CD4-positive, alpha-beta T cell treated with Interleukin-4 for 1 hour (primary cell): ENCODE measurements at regions not wholly inside any gene's neighbourhood (a gene's known extent, or its start where the extent isn't known, plus 50 kb on each side); places are given as distances from the start of the nearest gene placed in this dataset.
"Not testable (repeated sequence)": the region's sequence is repeated elsewhere in the genome, so short reads cannot be mapped to it uniquely, and the experiment has no call there.

ENCODE experiments used
- DNase-seq, 2 donors: peaks; one replicate each; pipeline ENCODE4 v3.0.0-alpha.2; 2020 to 2022

DNA sequence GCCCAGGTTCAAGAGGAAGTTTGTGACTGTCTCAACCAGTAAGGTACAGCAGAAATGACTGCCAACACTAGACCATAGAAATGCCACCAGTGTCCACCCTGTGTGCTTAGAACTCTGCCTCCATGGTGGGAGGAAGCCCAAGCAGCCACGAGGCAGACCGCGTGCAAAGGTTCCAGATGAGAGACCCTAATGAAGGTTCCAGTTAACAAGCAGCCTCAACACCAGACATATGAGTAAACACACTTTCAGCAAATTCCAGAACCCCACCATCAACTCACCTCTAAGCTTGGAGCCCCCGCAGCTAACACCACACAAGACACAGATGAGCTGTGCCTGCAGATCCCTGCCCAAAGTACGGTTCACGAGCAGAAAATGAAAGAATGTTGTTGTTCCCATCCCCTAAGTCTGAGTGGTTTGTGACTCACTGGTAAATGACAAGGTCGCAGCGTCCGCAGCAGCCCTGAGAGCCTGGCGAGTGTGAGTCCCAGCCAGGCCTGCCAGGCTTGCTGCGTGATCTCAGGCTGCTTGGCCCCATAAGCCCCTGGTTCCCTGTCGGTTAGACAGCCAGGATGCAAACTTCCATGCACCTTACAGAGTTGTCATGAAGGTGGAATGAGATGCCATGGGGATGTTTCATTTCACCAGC lies 193.7 kb downstream of the C16orf95 start:
- DNase-seq: no peak

DNA sequence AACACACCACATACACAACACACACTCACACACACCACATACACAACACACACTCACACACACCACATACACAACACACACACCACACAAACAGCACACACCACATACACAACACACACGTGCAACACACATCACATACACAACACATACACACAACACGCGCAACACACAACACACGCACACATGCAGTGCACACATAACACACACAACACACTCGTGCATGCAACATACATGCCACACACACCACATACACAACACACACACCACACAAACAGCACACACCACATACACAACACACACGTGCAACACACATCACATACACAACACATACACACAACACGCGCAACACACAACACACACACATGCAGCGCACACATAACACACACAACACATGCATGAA lies 192.8 kb downstream of the C16orf95 start:
- DNase-seq: not testable (repeated sequence)

DNA sequence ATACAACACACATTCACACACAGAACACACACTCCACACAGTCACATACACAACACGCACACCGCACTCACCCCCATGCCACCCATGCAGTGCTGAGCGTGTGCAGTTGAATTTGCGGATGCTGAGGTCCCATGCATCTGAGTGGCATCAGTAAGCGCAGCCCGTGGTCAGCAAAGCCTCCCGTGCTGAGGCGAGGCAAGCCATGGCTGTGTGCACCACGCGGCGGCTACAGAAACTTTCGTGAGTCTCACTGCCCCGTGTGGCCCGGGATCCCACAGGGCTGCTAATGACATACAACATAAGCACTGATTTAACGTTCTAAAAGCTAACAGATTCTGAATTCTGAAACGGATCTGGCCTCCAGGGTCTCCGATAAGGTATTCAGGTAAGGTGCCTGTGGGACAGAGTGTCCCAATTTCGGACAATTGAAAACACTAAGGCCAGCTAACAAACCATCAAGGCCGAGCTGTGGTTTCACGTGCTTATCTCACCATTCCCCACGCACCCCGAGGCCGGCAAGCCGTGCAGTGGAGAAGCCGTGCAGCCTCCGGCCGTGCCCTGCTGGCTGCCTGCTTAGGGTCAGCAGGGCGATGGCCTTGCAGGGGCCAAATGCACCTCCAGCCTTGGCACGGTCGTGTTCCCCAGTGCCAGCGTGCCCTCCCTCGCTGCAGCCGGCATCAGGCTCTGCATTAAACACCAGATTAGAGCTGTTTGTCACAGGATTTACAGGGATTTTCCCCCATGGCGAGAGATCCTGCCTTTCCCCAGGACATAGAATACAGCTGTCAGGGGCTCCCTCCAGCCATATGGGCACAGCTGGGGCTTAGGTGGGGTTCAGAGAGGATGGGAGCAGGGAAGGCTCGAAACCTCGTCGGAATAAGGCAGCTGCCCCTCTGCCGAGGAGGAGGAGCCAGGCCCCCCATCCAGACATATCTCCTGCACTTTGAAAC lies 191.7 kb downstream of the C16orf95 start:
- no peak for DNase-seq

DNA sequence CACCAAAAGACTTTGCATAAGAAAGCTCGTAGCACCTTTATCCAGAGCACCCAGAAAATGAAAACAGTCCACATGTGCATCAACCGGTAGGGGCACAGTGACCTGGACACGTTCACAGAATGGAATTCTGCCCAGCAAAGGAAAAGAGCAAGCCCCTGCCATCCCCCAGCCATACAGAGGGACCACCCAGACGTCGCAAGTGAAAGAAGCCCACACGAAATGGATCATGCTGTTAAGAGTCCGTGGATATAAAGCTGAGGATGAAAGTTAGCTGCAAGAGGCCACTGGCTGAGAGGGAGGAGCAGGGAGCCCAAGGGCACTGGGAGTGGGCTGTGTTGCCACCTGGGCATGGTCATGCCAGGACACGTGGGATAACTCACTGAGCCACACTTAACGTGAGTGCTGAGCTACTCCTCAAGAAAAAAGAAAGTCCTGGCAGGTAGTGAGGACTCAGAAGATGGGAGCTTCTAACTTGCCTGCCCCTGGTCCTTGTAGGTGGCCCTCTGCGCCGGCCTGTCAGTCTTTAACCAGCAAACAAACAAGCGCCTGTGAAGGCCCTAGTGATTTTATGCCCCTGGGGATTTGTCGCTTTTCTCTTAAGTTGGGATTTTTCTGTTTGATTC lies 190.7 kb downstream of the C16orf95 start:
- DNase-seq: no peak

DNA sequence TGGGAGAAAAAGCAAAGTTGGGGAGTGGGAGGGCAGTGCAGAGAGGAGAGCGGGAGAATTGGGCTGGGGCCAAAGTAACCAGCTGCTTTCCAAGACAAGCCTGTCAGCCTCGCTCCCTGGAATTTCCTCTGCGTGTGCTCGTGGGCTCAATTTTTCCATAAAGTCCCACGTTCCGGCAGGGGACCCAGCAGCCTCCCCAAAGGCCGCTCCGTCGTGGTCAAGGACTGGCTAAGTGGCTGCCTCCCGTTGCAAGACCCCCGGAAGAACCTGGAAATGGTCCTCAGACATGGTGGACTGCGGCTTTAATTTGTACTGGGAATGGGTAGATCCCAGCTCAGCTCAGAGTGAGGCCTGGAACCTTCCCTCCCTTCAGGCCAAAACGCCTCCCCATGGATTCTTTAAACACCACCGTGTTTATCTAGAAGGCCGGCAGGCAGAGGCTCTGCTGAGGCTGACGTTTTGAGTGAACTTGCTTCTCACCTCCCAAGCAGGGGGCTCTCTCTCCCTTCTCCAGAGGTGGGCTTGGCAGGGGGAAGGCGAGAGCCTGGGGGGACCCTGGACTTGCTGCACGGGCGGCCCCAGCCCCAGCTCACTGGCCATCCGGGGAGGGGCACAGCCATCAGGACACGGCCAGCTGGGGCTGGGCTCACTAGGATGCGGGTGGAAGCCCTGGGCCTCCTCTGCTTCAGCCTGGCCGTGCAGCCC lies 190.0 kb downstream of the C16orf95 start:
- no peak for DNase-seq

DNA sequence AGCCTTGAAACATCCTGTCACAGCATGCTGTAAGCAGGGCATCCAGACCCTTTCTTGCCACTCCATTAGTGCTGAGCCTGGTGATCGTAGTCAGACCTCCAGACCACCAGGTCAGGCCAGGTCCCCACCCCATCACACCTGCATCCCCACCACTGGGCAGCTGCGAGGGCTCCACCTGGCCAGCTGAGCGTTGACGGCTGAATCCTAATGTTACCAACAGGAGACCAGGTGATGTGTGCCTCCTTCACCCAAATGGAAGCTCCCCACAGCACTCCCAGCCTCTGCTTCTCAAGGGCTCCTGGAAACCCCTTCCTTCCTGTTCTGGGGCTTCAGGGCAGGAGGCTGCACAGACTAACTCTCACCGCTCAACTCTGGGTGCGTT lies 189.4 kb downstream of the C16orf95 start:
- no peak for DNase-seq

DNA sequence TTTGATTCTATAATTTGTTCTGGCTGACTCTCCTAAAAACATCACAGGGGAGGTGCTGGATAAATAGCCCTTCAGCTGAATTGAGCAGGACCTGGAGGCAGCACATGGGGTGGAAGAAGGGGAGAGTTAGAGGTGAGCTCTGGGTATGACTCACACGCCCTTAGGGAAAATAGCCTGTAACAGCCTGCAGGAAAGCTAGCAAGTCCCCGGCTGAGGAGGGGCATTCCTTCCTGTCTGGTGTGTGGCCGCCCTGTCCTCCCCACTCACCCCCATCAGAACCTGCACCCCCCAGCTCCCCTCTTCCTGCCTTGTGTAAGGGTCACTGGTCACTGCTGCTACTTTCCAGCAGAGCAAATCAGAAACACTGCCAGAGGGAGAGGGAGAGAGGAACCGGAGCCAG lies 187.4 kb downstream of the C16orf95 start:
- DNase-seq: no peak

DNA sequence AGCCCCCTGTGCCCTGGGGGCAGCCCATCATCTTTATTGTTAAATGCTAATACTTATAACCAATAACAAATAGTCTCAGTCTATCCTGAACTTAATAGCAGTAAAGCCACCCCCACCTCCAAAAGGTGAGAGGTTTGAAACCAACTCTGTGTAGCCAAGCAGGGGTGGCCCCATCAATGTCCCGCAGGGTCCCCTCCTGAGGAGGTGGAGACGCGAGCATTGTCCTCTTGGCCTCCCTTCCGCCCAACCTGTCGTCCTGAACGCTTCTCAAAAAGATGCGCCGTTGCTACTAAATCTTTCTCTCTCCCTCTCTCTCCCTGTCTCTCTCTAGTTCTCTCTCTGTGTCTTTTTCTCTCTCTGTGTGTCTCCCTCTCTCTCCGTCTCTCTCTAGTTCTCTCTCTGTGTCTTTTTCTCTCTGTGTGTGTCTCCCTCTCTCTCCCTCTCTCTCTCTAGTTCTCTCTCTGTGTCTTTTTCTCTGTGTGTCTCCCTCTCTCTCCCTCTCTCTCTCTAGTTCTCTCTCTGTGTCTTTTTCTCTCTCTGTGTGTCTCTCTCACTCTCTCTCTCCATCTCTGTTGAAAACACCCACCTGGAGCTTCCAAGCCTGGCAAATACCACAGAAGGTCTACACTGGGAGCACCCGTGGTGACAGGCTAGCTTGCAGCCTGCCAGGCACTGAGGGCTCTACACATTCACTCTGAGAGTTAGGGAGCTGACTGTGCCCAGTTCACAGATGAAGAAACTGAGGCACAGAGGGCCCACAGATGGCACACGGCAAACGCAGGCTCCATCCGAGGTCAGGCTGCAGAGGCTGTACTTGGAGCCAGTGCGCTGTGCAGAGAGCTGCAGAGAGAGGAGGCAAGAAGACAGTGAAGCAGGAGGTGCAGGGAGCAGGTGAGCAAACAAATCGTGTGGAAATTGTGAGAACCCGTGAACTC lies 185.9 kb downstream of the C16orf95 start:
- DNase-seq: no peak

DNA sequence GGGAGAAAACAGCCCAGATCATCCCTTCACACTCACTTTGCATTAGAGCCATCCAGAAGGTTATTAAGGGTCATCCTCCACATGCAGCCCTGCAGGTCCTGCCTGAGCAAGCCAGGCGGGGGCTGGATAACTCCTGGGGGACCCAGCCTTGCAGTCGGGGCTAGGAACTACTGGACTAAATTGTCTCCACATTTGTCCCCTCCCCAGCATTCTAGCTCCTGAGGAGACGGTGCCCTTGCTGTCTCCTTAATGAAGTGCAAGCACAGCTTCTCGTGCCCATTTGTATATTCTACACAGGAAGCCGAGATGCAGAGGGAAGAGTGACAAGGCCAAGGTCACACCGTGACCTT lies 185.2 kb downstream of the C16orf95 start:
- no peak for DNase-seq

DNA sequence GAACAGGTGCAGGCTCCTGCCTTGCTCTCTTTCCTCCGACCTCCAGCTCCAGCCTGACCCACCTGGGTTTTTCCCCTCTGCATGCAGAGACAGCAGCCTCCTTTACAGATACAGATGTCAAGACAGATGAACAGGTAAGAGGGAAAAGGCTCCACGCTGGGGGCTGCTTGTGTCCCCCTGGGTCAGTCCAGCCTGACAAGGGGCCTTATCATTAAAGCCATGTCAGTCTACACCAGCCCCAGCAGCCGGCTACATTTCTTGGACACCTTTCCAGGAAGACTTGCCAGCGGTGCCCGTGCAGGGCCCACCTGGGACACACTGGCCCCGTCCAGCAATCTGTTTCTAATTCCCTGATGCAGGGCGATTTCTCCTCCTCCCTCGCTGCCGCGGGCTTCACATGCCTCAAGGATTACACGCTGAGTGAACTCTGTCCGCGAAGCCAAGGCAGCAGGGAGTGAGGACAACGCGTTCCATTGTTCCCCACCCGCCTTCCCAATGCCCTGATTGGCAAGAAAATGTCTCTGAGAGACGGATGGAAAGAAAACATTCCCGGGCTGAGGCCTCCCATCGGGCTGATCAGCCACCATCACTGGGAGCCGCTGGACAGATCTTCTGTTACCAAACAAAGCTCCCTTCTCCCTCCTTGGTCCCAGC lies 184.7 kb downstream of the C16orf95 start:
- no peak for DNase-seq

DNA sequence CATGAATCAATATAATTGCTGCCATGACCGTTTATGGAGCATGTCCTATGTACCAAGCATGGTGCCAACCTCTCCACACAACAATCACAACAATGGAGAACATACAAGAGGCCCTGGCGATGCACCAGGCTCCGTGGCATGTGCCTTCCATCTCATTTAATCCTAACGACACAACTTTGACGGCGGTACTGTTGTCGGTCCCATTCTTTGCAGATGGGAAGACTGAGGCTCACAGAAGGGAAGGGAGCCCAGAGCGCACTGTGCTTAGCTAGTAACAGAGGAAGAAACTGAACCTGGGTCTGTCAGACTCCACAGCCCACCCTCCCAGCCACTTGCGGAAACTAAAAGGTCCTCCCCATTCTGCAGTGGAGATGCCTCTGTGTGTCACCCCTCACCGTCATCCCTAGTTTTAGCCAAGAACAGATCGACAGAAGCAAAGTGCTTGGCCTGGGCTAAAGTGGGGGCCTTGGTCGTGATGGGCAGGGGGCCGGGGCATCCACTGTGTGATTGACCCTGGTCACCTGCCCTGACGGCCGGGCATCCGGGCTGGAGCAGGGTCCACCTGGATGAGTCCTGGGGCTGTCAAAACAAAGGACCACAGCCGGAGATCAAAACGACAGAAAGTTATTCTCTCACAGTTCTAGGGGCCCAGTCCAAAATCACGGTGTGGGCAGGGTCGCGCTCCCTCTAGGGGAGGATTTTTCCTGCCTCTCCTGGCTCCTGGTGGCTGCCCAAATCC lies 183.9 kb downstream of the C16orf95 start:
- DNase-seq: no peak

DNA sequence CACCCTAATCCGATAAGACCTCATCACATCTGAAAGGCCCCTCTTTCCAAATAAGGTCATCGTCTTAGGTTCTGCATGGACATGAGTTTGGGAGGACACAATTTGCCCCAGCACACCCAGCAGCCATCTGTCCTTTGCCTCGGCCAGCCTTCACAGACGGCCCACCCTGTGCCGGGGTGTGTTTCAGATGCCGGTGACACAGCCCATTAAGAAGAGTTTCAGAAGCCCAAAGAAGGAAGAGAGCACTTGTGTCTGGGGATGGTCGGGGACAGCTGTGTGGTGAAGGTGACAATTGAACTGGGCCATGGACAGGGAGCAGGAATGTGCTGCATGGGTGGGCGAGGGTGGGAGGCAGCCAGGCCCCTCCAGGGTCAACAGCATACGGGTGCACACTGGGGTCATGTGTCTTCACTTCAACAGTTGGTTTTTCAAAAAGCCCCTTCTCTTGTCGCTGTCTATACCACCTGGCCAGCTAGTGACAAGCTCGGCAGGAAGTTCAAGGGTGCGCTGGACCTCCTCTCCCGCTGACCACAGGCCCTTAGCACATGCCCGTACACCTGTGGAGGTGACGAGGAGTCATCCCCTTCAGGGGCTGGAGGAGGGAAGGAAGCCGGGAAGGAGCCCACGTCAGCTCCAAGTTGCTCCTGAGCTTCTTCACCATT lies 183.1 kb downstream of the C16orf95 start:
- DNase-seq: no peak

DNA sequence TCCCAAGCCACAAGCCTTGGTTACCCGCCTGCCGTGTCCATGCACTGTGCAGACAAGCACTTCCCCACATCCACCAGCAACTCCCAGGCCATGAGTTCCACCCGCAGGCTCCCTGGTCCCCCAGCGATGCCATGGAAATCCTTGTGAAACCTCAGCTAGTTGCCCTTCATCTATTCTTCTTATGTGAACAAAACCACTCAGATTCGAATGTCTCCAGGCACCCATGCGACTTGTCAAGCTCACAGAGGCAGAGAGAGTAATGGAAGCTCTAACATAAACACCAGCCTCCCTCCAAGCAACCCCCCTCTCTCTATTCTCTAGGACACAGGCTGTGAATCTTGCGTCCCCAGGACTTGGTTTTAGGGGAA lies 182.6 kb downstream of the C16orf95 start:
- no peak for DNase-seq

DNA sequence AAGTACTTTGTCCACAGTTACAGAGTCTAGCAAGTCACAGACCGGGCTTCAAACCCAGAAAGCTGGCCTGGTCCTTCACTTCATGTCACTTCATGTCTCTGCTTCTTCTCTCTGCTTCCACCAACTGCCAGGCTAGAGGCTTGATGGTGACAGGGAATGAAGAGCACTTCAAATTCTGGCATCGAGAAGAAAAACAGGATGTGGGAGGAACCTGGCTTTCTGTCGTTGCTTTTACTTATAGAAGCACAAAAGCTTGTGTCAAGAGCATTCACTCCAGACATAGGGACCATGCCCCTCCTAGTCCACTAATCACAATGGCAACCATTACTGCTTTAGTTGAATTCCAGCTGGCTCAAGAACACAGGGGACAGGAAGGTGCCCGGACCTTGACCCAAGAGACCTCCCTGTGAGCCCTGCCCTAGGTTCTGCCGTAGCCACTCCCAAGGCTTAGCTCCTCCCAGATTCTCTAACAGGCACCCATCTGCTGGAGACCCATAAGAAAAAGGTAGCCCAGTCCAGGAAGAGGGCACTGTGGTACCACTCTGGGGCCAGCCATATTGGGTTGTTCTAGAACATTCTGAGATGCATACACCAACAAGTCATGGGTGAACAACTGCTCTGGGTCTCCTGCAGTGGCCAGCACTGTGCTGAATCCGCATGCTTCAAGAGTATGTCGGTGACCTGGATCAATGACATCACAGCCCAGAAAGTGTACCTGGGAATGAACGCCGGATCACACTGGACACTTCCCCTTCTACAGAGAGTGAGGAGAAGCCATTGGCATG lies 181.8 kb downstream of the C16orf95 start:
- no peak for DNase-seq

DNA sequence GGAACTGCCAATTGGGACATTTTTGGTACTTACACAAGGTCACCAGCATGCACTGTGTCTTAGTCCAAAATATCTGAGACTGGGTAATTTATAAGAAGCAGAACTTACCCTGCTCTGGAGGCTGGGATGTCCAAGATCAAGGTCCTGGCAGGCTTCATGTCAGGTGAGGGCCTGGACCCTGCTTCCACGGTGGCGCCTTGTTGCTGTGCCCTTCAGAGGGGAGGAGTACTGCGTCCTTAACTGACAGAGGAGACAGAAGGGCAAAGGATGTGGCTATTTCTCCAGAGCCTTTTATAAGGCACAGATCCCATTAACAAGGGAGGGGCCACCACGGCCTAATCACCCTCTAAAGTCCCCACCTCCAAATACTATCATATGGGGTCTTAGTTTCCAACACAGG lies 178.9 kb downstream of the C16orf95 start:
- DNase-seq: no peak

DNA sequence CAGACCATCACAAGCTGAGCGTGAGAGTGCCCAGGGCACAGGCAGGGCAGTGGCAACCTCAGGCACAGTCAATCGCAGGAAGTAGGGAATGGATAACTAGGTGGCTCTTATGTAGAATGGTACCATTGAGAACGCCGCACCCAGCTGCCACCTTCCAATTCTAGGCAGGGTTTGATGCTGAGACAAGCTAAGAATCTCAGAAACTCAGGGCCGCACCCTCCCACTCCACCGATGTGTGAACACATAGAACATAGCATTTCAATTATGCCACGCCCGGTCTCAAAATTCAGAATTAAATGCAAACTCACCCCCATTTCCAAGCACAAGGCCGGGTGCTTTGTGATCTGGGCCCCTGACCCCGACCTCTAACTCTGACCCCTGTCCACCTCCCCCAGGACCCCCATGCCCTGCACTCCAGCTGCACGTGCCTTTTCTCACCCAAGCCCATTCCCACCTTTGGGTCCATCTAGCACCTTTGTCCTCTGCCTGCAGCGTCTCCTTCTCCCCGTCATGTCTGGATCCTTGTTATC lies 178.4 kb downstream of the C16orf95 start:
- no peak for DNase-seq

DNA sequence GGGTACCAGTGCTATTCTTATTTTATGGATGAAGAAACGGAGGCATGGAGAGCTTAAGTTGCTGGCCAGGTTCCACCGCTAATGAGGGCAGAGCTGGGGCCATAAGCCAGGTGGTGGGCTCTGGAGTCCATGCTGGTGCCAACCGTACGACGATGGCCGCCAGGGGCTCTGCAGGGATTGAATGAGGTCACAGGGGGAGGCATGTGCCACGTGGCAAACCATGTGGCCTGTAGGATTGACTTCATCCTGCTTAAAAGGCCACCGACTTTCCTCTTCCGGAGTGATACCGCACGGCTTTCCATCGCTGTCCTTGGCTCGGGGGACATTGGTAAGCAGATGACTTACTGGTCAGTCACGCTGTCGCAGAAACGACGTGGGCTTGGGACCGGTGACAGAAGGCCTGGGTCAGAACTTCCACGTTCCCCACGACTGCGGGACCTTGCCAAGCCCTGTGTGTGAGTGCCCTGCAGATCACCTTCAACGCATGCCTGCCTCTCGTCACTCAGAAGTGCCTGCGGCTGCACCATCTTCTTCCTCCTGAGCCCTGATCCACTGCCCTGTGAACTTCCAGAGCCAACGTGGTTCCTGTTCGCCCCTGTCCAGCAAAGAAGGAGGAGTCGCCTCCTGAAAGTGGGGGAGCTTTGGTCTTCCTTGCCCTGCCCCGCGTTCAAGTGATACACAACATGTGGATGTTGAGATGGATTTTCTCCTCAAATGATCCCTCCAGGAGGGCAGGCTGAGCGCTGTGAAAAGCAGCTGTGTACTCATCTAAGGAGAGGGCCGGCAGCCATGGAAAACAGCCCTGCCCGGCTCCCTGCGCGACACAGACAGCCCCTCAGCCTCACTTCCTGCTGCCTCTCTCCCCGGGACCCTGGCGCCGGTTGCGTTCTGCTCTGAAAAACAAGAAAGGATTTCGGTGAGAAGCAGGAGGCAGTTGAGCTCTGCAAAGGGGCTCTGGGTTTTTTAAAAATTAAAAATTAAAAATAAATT lies 176.7 kb downstream of the C16orf95 start:
- no peak for DNase-seq

DNA sequence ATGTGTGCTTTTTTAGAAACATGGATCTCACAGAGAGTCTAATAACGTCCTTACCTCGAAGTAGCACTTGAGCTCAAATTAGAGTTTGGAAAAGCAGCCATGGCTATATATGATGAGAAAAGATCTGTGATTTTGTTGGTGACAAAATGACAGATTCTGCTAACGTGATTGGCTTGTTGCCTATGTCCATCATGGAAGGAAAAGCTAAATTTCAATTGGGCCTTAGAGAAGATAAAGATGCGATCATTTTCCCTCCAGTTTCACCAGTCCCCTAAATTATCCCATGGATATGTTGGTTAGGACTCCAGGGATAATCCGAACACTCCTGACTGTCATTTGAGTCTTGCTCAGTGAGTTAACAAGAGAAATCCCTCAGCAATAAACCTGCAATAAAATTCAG lies 175.8 kb downstream of the C16orf95 start:
- DNase-seq: no peak
